HepG2 (cell line): ENCODE measurements at regions not wholly inside any gene's neighbourhood (a gene's known extent, or its start where the extent isn't known, plus 50 kb on each side); places are given as distances from the start of the nearest gene placed in this dataset.

ENCODE experiments used
- JUND ChIP-seq: sonication (generic); formaldehyde crosslinking; IDR thresholded peaks from 2 replicates; pipeline ENCODE4 v1.8.0; 2022; ENCODE audit warnings: mild to moderate bottlenecking, missing genetic modification reagents
- MTF1 ChIP-seq: sonication (generic); formaldehyde crosslinking; IDR thresholded peaks from 2 replicates; pipeline ENCODE4 v1.5.0; 2020; ENCODE audit warnings: missing genetic modification reagents
- RXRA ChIP-seq: sonication (generic); formaldehyde crosslinking; IDR thresholded peaks from 2 replicates; pipeline ENCODE4 v1.5.1; 2020; ENCODE audit warnings: missing genetic modification reagents
- ZFP36 ChIP-seq: fragments of 150-350 bp; IDR thresholded peaks from 2 replicates; pipeline ENCODE4 v1.6.1; 2018; ENCODE audit warnings: borderline replicate concordance, low read length, low read depth; ENCODE audit not compliant: partially characterized antibody
- TF ChIP-seq, protein P1 (sequence below): sonication (generic); formaldehyde crosslinking; IDR thresholded peaks from 2 replicates; pipeline ENCODE4 v1.4.0; 2020; ENCODE audit warnings: missing genetic modification reagents
- TF ChIP-seq, protein P2 (sequence below): sonication (generic); formaldehyde crosslinking; IDR thresholded peaks from 2 replicates; pipeline ENCODE4 v1.4.0; 2020; ENCODE audit warnings: missing genetic modification reagents, borderline replicate concordance
- TF ChIP-seq, protein P3 (sequence below): sonication (generic); formaldehyde crosslinking; IDR thresholded peaks from 2 replicates; pipeline ENCODE4 v1.9.0; 2021; ENCODE audit warnings: missing genetic modification reagents, borderline replicate concordance
- TF ChIP-seq, protein P4 (sequence below), 2 experiments: IDR thresholded peaks; 2 replicates each; pipeline ENCODE4 v1.6.1; 2011 to 2012; ENCODE audit warnings: low read length in 2 of 2, borderline replicate concordance in 1 of 2, low read depth in 1 of 2, mild to moderate bottlenecking in 1 of 2, moderate library complexity in 1 of 2

DNA sequence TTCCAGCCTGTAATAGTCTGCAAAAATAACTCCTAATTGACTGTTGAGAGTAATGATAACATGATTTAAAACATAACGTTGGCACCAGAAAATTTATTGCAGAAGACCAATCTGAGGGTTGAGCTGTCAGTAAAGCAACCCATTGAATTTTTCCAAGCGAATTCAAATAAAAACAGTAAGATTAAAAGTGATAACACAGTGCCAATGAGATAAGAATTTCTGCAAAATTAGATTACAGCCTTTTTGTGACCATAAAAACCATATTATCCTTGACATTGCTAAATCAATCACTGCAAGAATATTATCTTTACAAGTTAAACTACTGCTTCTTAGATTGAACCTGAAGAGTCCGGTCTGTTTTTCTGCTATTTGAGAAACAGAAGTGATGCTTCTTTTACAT lies 341.4 kb downstream of the CDH11 start:
- TF ChIP-seq, protein P1, sequence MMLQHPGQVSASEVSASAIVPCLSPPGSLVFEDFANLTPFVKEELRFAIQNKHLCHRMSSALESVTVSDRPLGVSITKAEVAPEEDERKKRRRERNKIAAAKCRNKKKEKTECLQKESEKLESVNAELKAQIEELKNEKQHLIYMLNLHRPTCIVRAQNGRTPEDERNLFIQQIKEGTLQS, result no peak
- TF ChIP-seq ZFP36 (no peak), JUND (no peak), RXRA (CRISPR knock-in tag) (no peak), MTF1 (no peak)
- TF ChIP-seq, protein P2, sequence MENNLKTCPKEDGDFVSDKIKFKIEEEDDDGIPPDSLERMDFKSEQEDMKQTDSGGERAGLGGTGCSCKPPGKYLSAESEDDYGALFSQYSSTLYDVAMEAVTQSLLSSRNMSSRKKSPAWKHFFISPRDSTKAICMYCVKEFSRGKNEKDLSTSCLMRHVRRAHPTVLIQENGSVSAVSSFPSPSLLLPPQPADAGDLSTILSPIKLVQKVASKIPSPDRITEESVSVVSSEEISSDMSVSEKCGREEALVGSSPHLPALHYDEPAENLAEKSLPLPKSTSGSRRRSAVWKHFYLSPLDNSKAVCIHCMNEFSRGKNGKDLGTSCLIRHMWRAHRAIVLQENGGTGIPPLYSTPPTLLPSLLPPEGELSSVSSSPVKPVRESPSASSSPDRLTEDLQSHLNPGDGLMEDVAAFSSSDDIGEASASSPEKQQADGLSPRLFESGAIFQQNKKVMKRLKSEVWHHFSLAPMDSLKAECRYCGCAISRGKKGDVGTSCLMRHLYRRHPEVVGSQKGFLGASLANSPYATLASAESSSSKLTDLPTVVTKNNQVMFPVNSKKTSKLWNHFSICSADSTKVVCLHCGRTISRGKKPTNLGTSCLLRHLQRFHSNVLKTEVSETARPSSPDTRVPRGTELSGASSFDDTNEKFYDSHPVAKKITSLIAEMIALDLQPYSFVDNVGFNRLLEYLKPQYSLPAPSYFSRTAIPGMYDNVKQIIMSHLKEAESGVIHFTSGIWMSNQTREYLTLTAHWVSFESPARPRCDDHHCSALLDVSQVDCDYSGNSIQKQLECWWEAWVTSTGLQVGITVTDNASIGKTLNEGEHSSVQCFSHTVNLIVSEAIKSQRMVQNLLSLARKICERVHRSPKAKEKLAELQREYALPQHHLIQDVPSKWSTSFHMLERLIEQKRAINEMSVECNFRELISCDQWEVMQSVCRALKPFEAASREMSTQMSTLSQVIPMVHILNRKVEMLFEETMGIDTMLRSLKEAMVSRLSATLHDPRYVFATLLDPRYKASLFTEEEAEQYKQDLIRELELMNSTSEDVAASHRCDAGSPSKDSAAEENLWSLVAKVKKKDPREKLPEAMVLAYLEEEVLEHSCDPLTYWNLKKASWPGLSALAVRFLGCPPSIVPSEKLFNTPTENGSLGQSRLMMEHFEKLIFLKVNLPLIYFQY (CRISPR knock-in tag), result no peak
- TF ChIP-seq, protein P3, sequence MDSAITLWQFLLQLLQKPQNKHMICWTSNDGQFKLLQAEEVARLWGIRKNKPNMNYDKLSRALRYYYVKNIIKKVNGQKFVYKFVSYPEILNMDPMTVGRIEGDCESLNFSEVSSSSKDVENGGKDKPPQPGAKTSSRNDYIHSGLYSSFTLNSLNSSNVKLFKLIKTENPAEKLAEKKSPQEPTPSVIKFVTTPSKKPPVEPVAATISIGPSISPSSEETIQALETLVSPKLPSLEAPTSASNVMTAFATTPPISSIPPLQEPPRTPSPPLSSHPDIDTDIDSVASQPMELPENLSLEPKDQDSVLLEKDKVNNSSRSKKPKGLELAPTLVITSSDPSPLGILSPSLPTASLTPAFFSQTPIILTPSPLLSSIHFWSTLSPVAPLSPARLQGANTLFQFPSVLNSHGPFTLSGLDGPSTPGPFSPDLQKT (CRISPR knock-in tag), result no peak
- TF ChIP-seq, protein P4, sequence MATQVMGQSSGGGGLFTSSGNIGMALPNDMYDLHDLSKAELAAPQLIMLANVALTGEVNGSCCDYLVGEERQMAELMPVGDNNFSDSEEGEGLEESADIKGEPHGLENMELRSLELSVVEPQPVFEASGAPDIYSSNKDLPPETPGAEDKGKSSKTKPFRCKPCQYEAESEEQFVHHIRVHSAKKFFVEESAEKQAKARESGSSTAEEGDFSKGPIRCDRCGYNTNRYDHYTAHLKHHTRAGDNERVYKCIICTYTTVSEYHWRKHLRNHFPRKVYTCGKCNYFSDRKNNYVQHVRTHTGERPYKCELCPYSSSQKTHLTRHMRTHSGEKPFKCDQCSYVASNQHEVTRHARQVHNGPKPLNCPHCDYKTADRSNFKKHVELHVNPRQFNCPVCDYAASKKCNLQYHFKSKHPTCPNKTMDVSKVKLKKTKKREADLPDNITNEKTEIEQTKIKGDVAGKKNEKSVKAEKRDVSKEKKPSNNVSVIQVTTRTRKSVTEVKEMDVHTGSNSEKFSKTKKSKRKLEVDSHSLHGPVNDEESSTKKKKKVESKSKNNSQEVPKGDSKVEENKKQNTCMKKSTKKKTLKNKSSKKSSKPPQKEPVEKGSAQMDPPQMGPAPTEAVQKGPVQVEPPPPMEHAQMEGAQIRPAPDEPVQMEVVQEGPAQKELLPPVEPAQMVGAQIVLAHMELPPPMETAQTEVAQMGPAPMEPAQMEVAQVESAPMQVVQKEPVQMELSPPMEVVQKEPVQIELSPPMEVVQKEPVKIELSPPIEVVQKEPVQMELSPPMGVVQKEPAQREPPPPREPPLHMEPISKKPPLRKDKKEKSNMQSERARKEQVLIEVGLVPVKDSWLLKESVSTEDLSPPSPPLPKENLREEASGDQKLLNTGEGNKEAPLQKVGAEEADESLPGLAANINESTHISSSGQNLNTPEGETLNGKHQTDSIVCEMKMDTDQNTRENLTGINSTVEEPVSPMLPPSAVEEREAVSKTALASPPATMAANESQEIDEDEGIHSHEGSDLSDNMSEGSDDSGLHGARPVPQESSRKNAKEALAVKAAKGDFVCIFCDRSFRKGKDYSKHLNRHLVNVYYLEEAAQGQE (IDR thresholded peaks at IDR 0.05; ENCODE audit: borderline replicate concordance in 1 of 2, low read depth in 1 of 2, low read length in 2 of 2), result no peak
